GM13976 (cell line): ENCODE measurements at regions not wholly inside any gene's neighbourhood (a gene's known extent, or its start where the extent isn't known, plus 50 kb on each side); places are given as distances from the start of the nearest gene placed in this dataset.

Source experiments
- DNase-seq: peaks from one replicate; pipeline ENCODE4 v3.0.0; 2012; ENCODE audit warnings: low spot score
- in situ Hi-C: fragments of 300-500 bp; cut with MboI; formaldehyde crosslinking; loops from one replicate; pipeline ENCODE4 v1.12.0; 2022; ENCODE audit warnings: low sequenced_read_pairs, mixed read lengths, inconsistent platforms; ENCODE audit not compliant: unreplicated experiment
- TF ChIP-seq, protein P1 (sequence below): IDR thresholded peaks from 2 replicates; pipeline ENCODE4 v1.5.1; 2012; ENCODE audit warnings: borderline replicate concordance, mild to moderate bottlenecking; ENCODE audit not compliant: insufficient read depth; ENCODE audit errors: extremely low read depth, missing control alignments, control extremely low read depth

DNA sequence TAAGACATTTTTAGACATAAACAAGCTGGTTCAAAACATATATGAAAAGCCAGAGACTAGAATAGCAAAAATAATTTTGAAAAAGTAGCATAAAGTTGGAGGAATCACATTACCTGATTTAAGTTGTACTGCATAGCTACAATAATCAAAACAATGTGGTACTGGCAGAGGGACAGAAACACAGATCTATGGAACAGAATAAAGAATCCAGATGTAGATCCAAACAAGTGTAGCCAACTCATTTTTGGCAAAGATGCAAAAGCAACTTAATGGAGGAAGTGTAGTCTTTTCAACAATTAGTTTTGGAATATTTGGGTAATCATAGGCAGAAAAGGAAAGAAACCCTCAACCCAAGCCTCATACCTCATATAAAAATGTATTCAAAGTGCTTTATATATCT is 278.7 kb upstream of the ZNF521 start:
- TF ChIP-seq, protein P1, sequence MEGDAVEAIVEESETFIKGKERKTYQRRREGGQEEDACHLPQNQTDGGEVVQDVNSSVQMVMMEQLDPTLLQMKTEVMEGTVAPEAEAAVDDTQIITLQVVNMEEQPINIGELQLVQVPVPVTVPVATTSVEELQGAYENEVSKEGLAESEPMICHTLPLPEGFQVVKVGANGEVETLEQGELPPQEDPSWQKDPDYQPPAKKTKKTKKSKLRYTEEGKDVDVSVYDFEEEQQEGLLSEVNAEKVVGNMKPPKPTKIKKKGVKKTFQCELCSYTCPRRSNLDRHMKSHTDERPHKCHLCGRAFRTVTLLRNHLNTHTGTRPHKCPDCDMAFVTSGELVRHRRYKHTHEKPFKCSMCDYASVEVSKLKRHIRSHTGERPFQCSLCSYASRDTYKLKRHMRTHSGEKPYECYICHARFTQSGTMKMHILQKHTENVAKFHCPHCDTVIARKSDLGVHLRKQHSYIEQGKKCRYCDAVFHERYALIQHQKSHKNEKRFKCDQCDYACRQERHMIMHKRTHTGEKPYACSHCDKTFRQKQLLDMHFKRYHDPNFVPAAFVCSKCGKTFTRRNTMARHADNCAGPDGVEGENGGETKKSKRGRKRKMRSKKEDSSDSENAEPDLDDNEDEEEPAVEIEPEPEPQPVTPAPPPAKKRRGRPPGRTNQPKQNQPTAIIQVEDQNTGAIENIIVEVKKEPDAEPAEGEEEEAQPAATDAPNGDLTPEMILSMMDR: no peak
- no peak for DNase-seq
- in situ Hi-C loops: no loop called here

DNA sequence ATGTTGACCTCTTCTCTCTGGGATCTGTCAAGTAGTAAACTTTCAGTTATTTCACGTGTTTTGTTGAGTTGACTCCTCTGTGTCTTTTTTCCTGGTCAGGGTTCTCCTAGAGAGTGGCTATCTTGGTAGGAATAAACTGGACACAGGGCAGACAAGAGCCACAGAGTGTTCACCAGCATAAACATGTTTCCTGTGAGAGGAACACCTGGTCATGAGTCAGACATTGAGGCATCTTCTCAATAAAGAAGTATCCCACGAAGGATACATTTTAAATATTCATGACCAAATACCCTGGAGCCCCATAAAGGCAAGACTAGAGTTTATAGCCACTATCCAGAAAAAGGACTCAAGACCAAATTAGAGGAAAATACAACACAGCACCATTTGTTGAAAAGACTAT is 269.7 kb upstream of the ZNF521 start:
- in situ Hi-C loops: no loop called here
- TF ChIP-seq, protein P1: no peak
- DNase-seq: no peak

- DNase-seq: no peak
- in situ Hi-C loops: no loop called here
- TF ChIP-seq, protein P1: no peak
These were observed 269.2 kb upstream of the ZNF521 start for GRCh38 chr18:25621144-25621543.

DNA sequence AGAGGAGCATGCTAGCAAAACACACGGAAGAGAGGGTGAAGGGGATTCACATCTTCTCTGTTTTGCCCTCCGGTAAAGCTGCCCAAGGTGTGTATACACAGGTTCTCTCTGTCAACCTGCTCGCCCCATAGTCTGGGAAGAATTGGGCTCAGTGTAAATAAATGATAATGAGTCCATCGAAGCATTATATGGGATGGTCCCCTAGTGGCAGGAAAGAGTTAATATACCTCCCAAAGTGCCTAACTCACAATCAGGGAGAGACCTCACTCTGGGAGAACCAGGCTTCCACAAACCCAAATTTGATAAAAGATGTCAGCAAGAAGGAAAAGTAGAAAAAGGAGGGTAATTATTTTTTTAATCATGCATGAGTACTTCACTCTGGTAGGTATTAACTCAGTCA is 262.2 kb upstream of the ZNF521 start:
- no peak for DNase-seq
- in situ Hi-C loops: no loop called here
- TF ChIP-seq, protein P1: no peak

DNA sequence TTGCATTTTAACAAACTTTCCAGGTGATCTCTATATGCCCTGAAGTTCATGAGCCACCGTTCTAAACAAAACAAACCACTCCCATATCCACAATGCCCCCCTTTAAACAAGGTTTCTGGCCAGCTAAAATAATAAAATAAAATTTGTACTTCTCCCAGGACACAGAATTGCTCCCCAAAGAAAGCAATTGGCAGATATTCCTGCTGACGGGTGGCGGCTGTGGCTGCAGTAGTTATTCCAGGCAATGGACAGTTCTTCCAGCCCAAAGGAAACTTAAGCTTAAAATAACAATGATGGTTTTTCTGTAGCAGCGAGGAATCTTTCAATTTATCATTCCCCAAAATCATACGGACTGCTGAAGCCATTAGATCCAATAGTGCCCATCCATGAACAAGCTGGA is 260.5 kb upstream of the ZNF521 start:
- TF ChIP-seq, protein P1: no peak
- in situ Hi-C loops: no loop called here
- no peak for DNase-seq

DNA sequence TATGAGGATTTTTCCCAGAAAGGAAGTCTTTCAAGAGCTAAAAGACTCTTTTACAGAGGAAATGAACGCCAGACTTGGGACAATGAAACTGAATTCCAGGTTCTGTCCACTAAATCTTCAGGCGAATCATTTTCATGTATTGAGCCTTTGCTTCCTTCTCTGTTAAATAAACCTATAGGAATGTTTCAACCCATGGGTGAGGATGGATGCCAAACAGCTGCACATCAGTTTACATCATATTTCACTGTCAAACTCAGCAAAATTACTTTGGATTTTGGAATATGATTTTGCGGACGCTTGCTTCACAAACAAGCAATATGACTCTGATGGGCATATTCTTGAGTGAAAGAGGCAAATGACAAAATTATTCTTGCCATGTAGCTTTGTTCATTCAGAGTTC is 256.1 kb upstream of the ZNF521 start:
- in situ Hi-C loops: no loop called here
- DNase-seq: no peak
- TF ChIP-seq, protein P1: no peak
